ENCODE measurements at regions not wholly inside any gene's neighbourhood (a gene's known extent, or its start where the extent isn't known, plus 50 kb on each side); places are given as distances from the start of the nearest gene placed in this dataset.

GRCh38 chr11:86177302-86177701 is 67.3 kb upstream of the EED start:
- intact Hi-C loops (cut with micrococcal nuclease; ENCODE audit: unreplicated experiment), result no loop called here
- no peak overlapping the region for H3K4me3 ChIP-seq (ENCODE audit: low read depth, low read length, poor library complexity, severe bottlenecking)
- H3K36me3 ChIP-seq (ENCODE audit: insufficient read depth, low read length), result no peaks in the 10 kb centered on the region
- no TSS peak for BruUV-seq (replicated peaks)
- no peak overlapping the region for H2AFZ ChIP-seq (ENCODE audit: low read length)
- no peaks in the 10 kb centered on the region for H3K9me3 ChIP-seq (ENCODE audit: low read length)
- ChIA-PET CTCF (ENCODE audit: unreplicated experiment) (no interaction called here), POLR2A (no interaction called here)
- no peak overlapping the region for H3K27ac ChIP-seq (ENCODE audit: low read depth, low read length, poor library complexity, severe bottlenecking)
- H3K9me2 ChIP-seq (ENCODE audit: insufficient read depth, low read length), result no peaks in the 10 kb centered on the region
- no peak for TF ChIP-seq EZH2phosphoT487 (IDR thresholded peaks at IDR 0.05; ENCODE audit: borderline replicate concordance, low read depth, low read length)
- TF ChIP-seq, protein P1, sequence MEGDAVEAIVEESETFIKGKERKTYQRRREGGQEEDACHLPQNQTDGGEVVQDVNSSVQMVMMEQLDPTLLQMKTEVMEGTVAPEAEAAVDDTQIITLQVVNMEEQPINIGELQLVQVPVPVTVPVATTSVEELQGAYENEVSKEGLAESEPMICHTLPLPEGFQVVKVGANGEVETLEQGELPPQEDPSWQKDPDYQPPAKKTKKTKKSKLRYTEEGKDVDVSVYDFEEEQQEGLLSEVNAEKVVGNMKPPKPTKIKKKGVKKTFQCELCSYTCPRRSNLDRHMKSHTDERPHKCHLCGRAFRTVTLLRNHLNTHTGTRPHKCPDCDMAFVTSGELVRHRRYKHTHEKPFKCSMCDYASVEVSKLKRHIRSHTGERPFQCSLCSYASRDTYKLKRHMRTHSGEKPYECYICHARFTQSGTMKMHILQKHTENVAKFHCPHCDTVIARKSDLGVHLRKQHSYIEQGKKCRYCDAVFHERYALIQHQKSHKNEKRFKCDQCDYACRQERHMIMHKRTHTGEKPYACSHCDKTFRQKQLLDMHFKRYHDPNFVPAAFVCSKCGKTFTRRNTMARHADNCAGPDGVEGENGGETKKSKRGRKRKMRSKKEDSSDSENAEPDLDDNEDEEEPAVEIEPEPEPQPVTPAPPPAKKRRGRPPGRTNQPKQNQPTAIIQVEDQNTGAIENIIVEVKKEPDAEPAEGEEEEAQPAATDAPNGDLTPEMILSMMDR (conservative IDR thresholded peaks at IDR 0.05; ENCODE audit: low read length), result no peak
- no peaks in the 10 kb centered on the region for H3K79me2 ChIP-seq (ENCODE audit: insufficient read depth, low read depth, low read length)
- H3K4me1 ChIP-seq (ENCODE audit: insufficient read depth, low read length, poor library complexity, severe bottlenecking), result no peaks in the 10 kb centered on the region
- H4K20me1 ChIP-seq (ENCODE audit: insufficient read depth, low read length), result no peaks in the 10 kb centered on the region
- DNase-seq (ENCODE audit: low spot score), result no peak
- H3K4me2 ChIP-seq (ENCODE audit: low read length), result no peak overlapping the region

GRCh38 chr11:86176165-86176884 is 68.2 kb upstream of the EED start:
- Histone ChIP-seq H3K36me3 (ENCODE audit: insufficient read depth, low read length) (no peaks in the 10 kb centered on the region), H3K9me3 (ENCODE audit: low read length) (no peaks in the 10 kb centered on the region), H2AFZ (ENCODE audit: low read length) (no peak overlapping the region), H3K27ac (ENCODE audit: low read depth, low read length, poor library complexity, severe bottlenecking) (no peak overlapping the region), H3K79me2 (ENCODE audit: insufficient read depth, low read depth, low read length) (no peaks in the 10 kb centered on the region), H3K4me1 (ENCODE audit: insufficient read depth, low read length, poor library complexity, severe bottlenecking) (no peaks in the 10 kb centered on the region), H3K4me2 (ENCODE audit: low read length) (no peak overlapping the region), H3K9me2 (ENCODE audit: insufficient read depth, low read length) (no peaks in the 10 kb centered on the region), H3K4me3 (ENCODE audit: low read depth, low read length, poor library complexity, severe bottlenecking) (no peak overlapping the region), H4K20me1 (ENCODE audit: insufficient read depth, low read length) (no peaks in the 10 kb centered on the region)
- BruUV-seq (replicated peaks), result no TSS peak
- CTCF ChIA-PET (ENCODE audit: unreplicated experiment), result no interaction called here
- TF ChIP-seq, protein P1 (conservative IDR thresholded peaks at IDR 0.05; ENCODE audit: low read length), result no peak
- TF ChIP-seq EZH2phosphoT487 (IDR thresholded peaks at IDR 0.05; ENCODE audit: borderline replicate concordance, low read depth, low read length), result no peak
- no peak for DNase-seq (ENCODE audit: low spot score)
- POLR2A ChIA-PET, result no interaction called here
- intact Hi-C loops (cut with micrococcal nuclease; ENCODE audit: unreplicated experiment), result no loop called here

- Histone ChIP-seq H3K4me2 (ENCODE audit: low read length) (no peak overlapping the region), H3K4me3 (ENCODE audit: low read depth, low read length, poor library complexity, severe bottlenecking) (no peak overlapping the region), H3K27ac (ENCODE audit: low read depth, low read length, poor library complexity, severe bottlenecking) (no peak overlapping the region), H3K9me2 (ENCODE audit: insufficient read depth, low read length) (no peaks in the 10 kb centered on the region), H2AFZ (ENCODE audit: low read length) (no peak overlapping the region), H3K36me3 (ENCODE audit: insufficient read depth, low read length) (no peaks in the 10 kb centered on the region), H3K9me3 (ENCODE audit: low read length) (no peaks in the 10 kb centered on the region), H4K20me1 (ENCODE audit: insufficient read depth, low read length) (no peaks in the 10 kb centered on the region), H3K79me2 (ENCODE audit: insufficient read depth, low read depth, low read length) (no peaks in the 10 kb centered on the region), H3K4me1 (ENCODE audit: insufficient read depth, low read length, poor library complexity, severe bottlenecking) (no peaks in the 10 kb centered on the region)
- intact Hi-C loops (cut with micrococcal nuclease; ENCODE audit: unreplicated experiment), result no loop called here
- BruUV-seq (replicated peaks), result no TSS peak
- CTCF ChIA-PET (ENCODE audit: unreplicated experiment), result no interaction called here
- no peak for DNase-seq (ENCODE audit: low spot score)
- POLR2A ChIA-PET, result interaction anchor here (0.6 kb wide), 2 partner anchors 45 to 88 kb away, joined by 3 to 4 read pairs; no protein-coding TSS in a partner anchor
- TF ChIP-seq, protein P1 (conservative IDR thresholded peaks at IDR 0.05; ENCODE audit: low read length), result no peak
- no peak for TF ChIP-seq EZH2phosphoT487 (IDR thresholded peaks at IDR 0.05; ENCODE audit: borderline replicate concordance, low read depth, low read length)
Measured at GRCh38 chr11:86175626-86176025, 68.9 kb upstream of the EED start.

Data from OCI-LY7 (cell line).